ENCODE measurements at regions not wholly inside any gene's neighbourhood (a gene's known extent, or its start where the extent isn't known, plus 50 kb on each side); places are given as distances from the start of the nearest gene placed in this dataset.

GRCh38 chr3:8189051-8189450, 312.6 kb upstream of the LMCD1 start:
- TF ChIP-seq EZH2phosphoT487 (IDR thresholded peaks at IDR 0.05; ENCODE audit: insufficient read depth, low read depth) (no peak), EZH2 (IDR thresholded peaks at IDR 0.05; ENCODE audit: insufficient read depth, poor library complexity, severe bottlenecking) (no peak)

Data from GM23248 (cell line).